ENCODE measurements at regions not wholly inside any gene's neighbourhood (a gene's known extent, or its start where the extent isn't known, plus 50 kb on each side); places are given as distances from the start of the nearest gene placed in this dataset.

DNA sequence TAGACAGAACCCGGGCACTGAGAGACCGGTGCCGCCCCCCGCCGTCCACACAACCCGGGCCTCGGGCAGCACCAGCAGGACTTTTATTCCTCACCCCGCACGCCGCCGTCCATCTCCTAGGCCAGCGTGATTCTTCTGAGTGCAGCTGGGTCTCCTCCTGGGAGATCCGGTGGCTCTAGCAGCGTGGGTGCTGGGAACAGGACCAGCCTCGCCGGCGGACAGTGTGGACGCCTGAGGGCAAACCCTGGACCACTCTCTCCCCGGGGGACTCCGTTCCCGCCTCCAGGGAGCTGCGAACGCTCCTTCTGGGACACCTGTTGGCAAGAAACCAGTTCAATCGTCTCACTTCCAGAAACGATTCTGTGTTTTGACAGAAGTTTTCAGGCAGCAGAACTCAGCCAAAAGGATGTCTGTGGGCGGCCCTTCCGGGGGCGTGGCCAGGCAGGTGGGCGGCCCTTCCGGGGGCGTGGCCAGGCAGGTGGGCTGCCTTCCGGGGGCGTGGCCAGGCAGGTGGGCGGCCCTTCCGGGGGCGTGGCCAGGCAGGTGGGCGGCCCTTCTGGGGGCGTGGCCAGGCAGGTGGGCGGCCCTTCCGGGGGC, 130.7 kb downstream of the DLL1 start (continued):
- TF ChIP-seq CREB1 (IDR thresholded peaks at IDR 0.05) (no peak), SAP30 (IDR thresholded peaks at IDR 0.05; ENCODE audit: insufficient read depth, insufficient replicate concordance, low read length) (no peak), TBP (IDR thresholded peaks at IDR 0.05; ENCODE audit: low read depth, low read length) (no peak)

Data from H1 (cell line).